PC-9 (cell line): ENCODE measurements at regions not wholly inside any gene's neighbourhood (a gene's known extent, or its start where the extent isn't known, plus 50 kb on each side); places are given as distances from the start of the nearest gene placed in this dataset.

Experiments used
- CTCF ChIP-seq: fragments of 200-600 bp; sonication (generic); conservative IDR thresholded peaks from 2 replicates; pipeline ENCODE4 v1.6.1; 2017; ENCODE audit warnings: mixed run types, antibody characterized with exemption, mild to moderate bottlenecking, moderate library complexity
- EZH2 ChIP-seq: fragments of 200-600 bp; sonication (generic); IDR thresholded peaks from 2 replicates; pipeline ENCODE4 v1.8.0; 2017; ENCODE audit warnings: antibody characterized with exemption, low read depth

- TF ChIP-seq CTCF (no peak), EZH2 (no peak)
Observed at GRCh38 chr22:19655399-19655798, 58.9 kb upstream of the SEPTIN5 start.
